ENCODE measurements at regions not wholly inside any gene's neighbourhood (a gene's known extent, or its start where the extent isn't known, plus 50 kb on each side); places are given as distances from the start of the nearest gene placed in this dataset.
"Not testable (repeated sequence)": the region's sequence is repeated elsewhere in the genome, so short reads cannot be mapped to it uniquely, and the experiment has no call there.

- Histone ChIP-seq H3K79me2 (ENCODE audit: low read length) (no peaks in the 10 kb centered on the region), H4K20me1 (ENCODE audit: insufficient read depth, low read length) (no peaks in the 10 kb centered on the region), H3K9me3 (replicated peaks; ENCODE audit: insufficient read depth, low read length) (no peaks in the 10 kb centered on the region), H3F3A (ENCODE audit: insufficient read depth, low read length) (no peaks in the 10 kb centered on the region), H3K9me2 (replicated peaks; ENCODE audit: insufficient read depth, low read length) (no peaks in the 10 kb centered on the region), H3K4me3 (ENCODE audit: low read length) (no peak overlapping the region), H3K36me3 (replicated peaks; ENCODE audit: insufficient read depth, low read length) (no peaks in the 10 kb centered on the region), H3K4me1 (ENCODE audit: low read length) (no peaks in the 10 kb centered on the region), H3K9ac (ENCODE audit: low read length) (no peak overlapping the region), H3K27me3 (replicated peaks; ENCODE audit: insufficient read depth, low read length) (no peaks in the 10 kb centered on the region), H3K4me2 (ENCODE audit: low read depth, low read length) (no peak overlapping the region), H3K27ac (ENCODE audit: low read length) (no peak overlapping the region), H2AFZ (ENCODE audit: low read length) (no peak overlapping the region)
- no peak for DNase-seq
- TF ChIP-seq EZH2phosphoT487 (IDR thresholded peaks at IDR 0.05; ENCODE audit: low read length): no peak
- no peak for TF ChIP-seq CTCF (IDR thresholded peaks at IDR 0.05; ENCODE audit: low read length)
- TF ChIP-seq EZH2 (optimal IDR thresholded peaks at IDR 0.05; ENCODE audit: low read depth, low read length): no peak
Measured at GRCh38 chr4:162852642-162853041, 314.0 kb downstream of the NAF1 start.

GRCh38 chr4:162851241-162851758 is 315.4 kb downstream of the NAF1 start:
- H4K20me1 ChIP-seq (ENCODE audit: insufficient read depth, low read length); H3K4me1 ChIP-seq (ENCODE audit: low read length); H2AFZ ChIP-seq (ENCODE audit: low read length); H3K4me3 ChIP-seq (ENCODE audit: low read length); H3K27ac ChIP-seq (ENCODE audit: low read length); H3K9me3 ChIP-seq (replicated peaks; ENCODE audit: insufficient read depth, low read length); H3K9me2 ChIP-seq (replicated peaks; ENCODE audit: insufficient read depth, low read length); H3K27me3 ChIP-seq (replicated peaks; ENCODE audit: insufficient read depth, low read length); H3K9ac ChIP-seq (ENCODE audit: low read length); H3K36me3 ChIP-seq (replicated peaks; ENCODE audit: insufficient read depth, low read length); H3F3A ChIP-seq (ENCODE audit: insufficient read depth, low read length); H3K79me2 ChIP-seq (ENCODE audit: low read length): not testable (repeated sequence)
- DNase-seq: peak; percentile 8
- 0 out of 2 replicates have a peak overlapping the region, but pooled peaks have one; percentile 20 for H3K4me2 ChIP-seq (ENCODE audit: low read depth, low read length)

DNA sequence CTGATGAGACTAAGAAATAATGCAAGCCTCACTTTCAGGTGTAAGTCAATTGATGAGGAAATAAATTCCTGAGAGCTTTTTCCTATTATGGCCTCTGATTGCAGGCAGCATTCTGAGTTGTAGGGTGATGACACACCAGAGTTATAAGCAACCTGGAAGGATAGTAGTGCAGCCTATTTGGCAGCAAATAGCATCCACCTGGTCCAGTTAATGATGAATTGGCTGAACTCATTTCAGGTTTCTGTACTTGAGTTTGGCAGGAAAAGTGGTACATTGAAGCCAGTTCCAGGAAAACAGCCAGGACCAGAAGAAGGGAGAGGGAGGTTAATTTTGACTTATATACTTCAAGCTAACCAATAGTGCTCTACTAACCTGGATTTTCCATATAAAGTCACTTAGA is 316.8 kb downstream of the NAF1 start:
- H3K4me3 ChIP-seq (ENCODE audit: low read length): no peak overlapping the region
- H2AFZ ChIP-seq (ENCODE audit: low read length): no peak overlapping the region
- H3F3A ChIP-seq (ENCODE audit: insufficient read depth, low read length): no peaks in the 10 kb centered on the region
- no peaks in the 10 kb centered on the region for H3K27me3 ChIP-seq (replicated peaks; ENCODE audit: insufficient read depth, low read length)
- no peak overlapping the region for H3K9ac ChIP-seq (ENCODE audit: low read length)
- H3K4me1 ChIP-seq (ENCODE audit: low read length): no peaks in the 10 kb centered on the region
- no peaks in the 10 kb centered on the region for H3K79me2 ChIP-seq (ENCODE audit: low read length)
- TF ChIP-seq EZH2 (optimal IDR thresholded peaks at IDR 0.05; ENCODE audit: low read depth, low read length): no peak
- no peak for TF ChIP-seq EZH2phosphoT487 (IDR thresholded peaks at IDR 0.05; ENCODE audit: low read length)
- TF ChIP-seq CTCF (IDR thresholded peaks at IDR 0.05; ENCODE audit: low read length): no peak
- no peak overlapping the region for H3K4me2 ChIP-seq (ENCODE audit: low read depth, low read length)
- H3K27ac ChIP-seq (ENCODE audit: low read length): no peak overlapping the region
- no peaks in the 10 kb centered on the region for H4K20me1 ChIP-seq (ENCODE audit: insufficient read depth, low read length)
- no peaks in the 10 kb centered on the region for H3K9me2 ChIP-seq (replicated peaks; ENCODE audit: insufficient read depth, low read length)
- no peak for DNase-seq
- no peaks in the 10 kb centered on the region for H3K9me3 ChIP-seq (replicated peaks; ENCODE audit: insufficient read depth, low read length)
- H3K36me3 ChIP-seq (replicated peaks; ENCODE audit: insufficient read depth, low read length): no peaks in the 10 kb centered on the region

DNA sequence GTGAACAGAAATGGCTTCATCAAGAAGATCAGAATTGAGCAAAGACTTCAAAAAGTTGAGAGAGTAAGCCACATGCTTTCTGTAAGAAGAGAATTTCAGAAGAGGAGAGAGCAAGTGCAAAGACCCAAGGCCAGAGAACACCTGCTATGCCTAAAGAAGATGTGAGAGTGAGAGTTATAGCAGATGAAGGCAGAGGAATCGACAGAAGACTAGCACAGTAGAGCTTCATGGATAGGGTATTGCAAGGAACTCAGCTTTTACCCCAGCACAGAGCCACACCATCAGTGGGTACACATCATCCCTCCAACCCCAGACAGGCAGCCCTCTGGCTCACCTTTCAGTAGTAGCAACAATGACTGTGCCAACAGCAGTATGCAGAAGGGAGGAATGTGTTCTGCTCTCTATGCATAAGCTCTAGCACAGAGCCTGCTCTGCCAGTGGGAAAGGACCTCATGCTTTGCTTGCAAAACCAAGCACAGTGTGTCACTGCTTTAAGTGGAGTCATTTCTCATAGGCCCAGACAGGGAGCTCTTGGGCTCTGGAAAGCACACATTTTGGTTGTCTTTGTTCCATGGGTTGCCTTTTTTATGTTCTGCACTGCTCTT is 318.6 kb downstream of the NAF1 start:
- Histone ChIP-seq H3K79me2 (ENCODE audit: low read length) (no peaks in the 10 kb centered on the region), H3K9ac (ENCODE audit: low read length) (no peak overlapping the region), H3K4me2 (ENCODE audit: low read depth, low read length) (no peak overlapping the region), H2AFZ (ENCODE audit: low read length) (no peak overlapping the region), H3K9me3 (replicated peaks; ENCODE audit: insufficient read depth, low read length) (no peaks in the 10 kb centered on the region), H3K27ac (ENCODE audit: low read length) (no peak overlapping the region), H3K9me2 (replicated peaks; ENCODE audit: insufficient read depth, low read length) (no peaks in the 10 kb centered on the region), H3F3A (ENCODE audit: insufficient read depth, low read length) (no peaks in the 10 kb centered on the region), H3K36me3 (replicated peaks; ENCODE audit: insufficient read depth, low read length) (no peaks in the 10 kb centered on the region), H3K4me1 (ENCODE audit: low read length) (no peaks in the 10 kb centered on the region), H4K20me1 (ENCODE audit: insufficient read depth, low read length) (no peaks in the 10 kb centered on the region), H3K27me3 (replicated peaks; ENCODE audit: insufficient read depth, low read length) (no peaks in the 10 kb centered on the region), H3K4me3 (ENCODE audit: low read length) (no peak overlapping the region)
- no peak for DNase-seq
- no peak for TF ChIP-seq CTCF (IDR thresholded peaks at IDR 0.05; ENCODE audit: low read length)
- no peak for TF ChIP-seq EZH2 (optimal IDR thresholded peaks at IDR 0.05; ENCODE audit: low read depth, low read length)
- TF ChIP-seq EZH2phosphoT487 (IDR thresholded peaks at IDR 0.05; ENCODE audit: low read length): no peak
